RWPE1 (cell line): ENCODE measurements at regions not wholly inside any gene's neighbourhood (a gene's known extent, or its start where the extent isn't known, plus 50 kb on each side); places are given as distances from the start of the nearest gene placed in this dataset.

Source experiments
- CTCF ChIA-PET: fragments of 350-600 bp; sonication (Branson Sonifier 250); formaldehyde crosslinking; extraction: SDS; loops from one replicate; lab custom pipeline; 2021; lab: Yijun Ruan, JAX
- POLR2A ChIA-PET: fragments of 400-600 bp; formaldehyde crosslinking; extraction: SDS; loops from one replicate; lab custom pipeline; 2020; ENCODE audit warnings: antibody characterized with exemption; ENCODE audit not compliant: low non-redundant PET; lab: Yijun Ruan, JAX
- DNase-seq: peaks from one replicate; pipeline ENCODE4 v3.0.0; 2012; ENCODE audit warnings: low spot score
- H3K27ac ChIP-seq: fragments of 450-650 bp; 2 replicates; pipeline ENCODE4 v1.5.1; 2017
- TF ChIP-seq, protein P1 (sequence below): fragments of 450-650 bp; conservative IDR thresholded peaks from 2 replicates; pipeline ENCODE4 v1.5.1; 2017; ENCODE audit warnings: low read depth, mild to moderate bottlenecking

DNA sequence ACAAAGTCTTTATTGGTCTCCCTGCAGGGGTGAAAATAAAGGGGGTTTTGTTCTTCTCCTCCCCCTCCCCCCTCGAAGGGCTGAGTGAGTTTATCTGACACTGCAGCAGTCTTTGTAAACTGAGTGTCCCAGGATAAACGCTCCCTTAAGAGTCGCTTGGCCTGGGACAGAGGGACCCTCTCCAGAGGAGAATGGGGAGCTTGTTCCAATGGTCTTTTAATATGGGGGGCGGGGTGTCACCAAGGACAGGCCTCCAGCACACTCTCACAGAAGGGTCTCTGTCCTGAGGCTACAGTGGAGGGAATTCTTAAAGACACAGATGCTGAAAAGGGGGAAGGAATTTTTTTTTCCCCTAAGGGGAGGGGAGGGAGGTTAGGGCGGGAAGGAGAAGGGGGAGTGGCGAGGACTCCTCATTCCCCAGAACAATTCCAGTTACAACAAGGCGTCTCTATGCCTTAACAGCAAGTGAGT is 455.5 kb downstream of the SOX9 start:
- POLR2A ChIA-PET = no interaction called here
- CTCF ChIA-PET = no interaction called here
- no peak for DNase-seq
- H3K27ac ChIP-seq = peak overlapping the region; percentile 84
- TF ChIP-seq, protein P1, sequence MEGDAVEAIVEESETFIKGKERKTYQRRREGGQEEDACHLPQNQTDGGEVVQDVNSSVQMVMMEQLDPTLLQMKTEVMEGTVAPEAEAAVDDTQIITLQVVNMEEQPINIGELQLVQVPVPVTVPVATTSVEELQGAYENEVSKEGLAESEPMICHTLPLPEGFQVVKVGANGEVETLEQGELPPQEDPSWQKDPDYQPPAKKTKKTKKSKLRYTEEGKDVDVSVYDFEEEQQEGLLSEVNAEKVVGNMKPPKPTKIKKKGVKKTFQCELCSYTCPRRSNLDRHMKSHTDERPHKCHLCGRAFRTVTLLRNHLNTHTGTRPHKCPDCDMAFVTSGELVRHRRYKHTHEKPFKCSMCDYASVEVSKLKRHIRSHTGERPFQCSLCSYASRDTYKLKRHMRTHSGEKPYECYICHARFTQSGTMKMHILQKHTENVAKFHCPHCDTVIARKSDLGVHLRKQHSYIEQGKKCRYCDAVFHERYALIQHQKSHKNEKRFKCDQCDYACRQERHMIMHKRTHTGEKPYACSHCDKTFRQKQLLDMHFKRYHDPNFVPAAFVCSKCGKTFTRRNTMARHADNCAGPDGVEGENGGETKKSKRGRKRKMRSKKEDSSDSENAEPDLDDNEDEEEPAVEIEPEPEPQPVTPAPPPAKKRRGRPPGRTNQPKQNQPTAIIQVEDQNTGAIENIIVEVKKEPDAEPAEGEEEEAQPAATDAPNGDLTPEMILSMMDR = no peak

DNA sequence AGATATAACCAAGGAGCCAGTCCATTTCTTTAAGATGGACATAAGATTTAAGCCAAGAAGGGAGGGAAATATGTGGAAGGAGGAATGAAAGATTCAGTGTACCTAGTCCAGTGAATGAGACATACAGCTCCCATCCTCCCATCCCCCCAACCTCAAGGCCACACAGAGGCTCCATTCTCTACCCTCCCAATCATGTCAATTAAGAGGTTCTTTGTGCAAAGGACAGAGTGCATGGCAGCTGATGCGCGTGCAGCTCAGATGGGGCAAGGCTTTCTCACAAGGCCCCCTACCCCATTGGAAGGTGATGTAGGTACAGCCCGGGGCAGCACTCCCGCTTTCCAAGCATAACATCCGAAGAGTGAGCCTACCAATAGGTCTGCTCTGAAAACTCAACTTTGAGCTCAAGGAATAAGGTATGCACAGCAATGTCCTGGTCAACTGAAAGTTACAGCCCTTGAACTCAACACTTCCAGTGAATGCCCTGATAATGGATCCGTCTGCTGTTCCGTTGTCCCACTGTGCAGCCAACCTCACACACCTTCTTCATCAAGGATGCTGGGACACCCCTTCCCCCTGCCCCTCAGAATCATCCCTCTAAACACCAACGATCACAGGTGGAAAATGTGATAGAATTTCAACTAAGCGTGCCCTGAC is 458.1 kb downstream of the SOX9 start:
- CTCF ChIA-PET = interaction anchor here (0.5 kb wide), 1 partner anchor 131 kb away, joined by 3 read pairs; no protein-coding TSS in a partner anchor
- POLR2A ChIA-PET = no interaction called here
- TF ChIP-seq, protein P1 = no peak

DNA sequence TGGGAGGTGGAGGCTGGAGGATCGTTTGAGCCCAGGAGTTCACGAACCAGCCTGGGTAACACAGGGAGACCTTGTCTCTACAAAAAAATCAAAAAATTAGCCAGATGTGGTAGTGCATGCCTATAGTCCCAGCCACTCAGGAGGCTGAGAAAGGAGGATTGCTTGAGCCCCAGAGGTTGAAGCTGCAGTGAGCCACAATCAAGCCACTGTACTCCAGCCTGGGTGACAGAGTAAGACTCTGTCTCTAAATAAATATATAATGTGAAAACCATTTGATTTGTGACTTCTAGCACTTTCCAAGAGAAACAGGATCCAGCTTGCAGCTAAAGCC is 459.1 kb downstream of the SOX9 start:
- ChIA-PET CTCF (interaction anchor here (1.0 to 1.2 kb wide), 3 partner anchors 19 to 147 kb away, joined by 3 to 9 read pairs (median 3); no protein-coding TSS in a partner anchor), POLR2A (no interaction called here)
- peak overlapping the region; percentile 64 for H3K27ac ChIP-seq

More for the DNA sequence above, 458.1 kb downstream of the SOX9 start:
- no peak for DNase-seq
- H3K27ac ChIP-seq = peak overlapping the region; percentile 29

DNA sequence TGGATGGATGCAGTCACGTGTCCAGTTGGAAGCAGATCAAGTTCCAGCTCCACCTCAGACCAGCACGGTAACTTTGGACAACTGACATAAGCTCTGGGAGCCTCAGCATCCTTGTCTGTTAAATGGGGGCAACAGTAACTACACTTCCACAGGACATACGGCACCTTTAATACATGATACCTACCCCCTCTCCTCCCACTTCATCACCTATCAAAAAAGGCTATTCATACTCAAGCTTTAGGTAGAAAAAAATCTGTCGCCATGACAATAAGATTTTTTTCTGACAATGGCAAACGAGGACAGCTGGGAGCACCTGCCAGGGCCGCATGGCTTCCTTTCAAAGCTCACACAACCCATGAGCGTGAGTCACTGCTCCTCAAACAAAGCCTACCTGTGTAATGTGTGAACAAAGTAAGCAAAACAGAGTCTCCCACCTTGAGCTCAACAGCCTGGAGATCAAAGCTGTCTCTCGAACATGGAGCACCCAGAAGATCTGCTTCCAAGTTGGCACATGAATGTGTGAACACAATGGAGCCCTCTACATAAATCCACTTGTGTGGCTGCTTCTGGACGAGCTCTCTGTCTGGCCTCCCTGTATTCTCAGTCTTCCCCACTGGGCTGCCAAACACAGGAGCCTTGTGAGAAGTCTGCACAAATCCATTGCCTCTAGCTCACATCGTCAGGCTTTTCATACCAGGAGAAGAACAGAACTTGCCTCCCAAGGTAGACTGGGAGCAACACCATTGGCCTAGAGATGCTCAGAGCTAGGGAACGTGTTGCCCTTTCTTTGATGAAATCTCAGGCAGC is 459.7 kb downstream of the SOX9 start:
- POLR2A ChIA-PET = interaction anchor here (0.6 kb wide), 1 partner anchor 610 kb away, joined by 3 read pairs; no protein-coding TSS in a partner anchor
- CTCF ChIA-PET = interaction anchor here (0.6 to 1.2 kb wide), 7 partner anchors 11 to 648 kb away, joined by 3 to 9 read pairs (median 4); no protein-coding TSS in a partner anchor
- DNase-seq = peak; percentile 47
- H3K27ac ChIP-seq = peak overlapping the region; percentile 64
- TF ChIP-seq, protein P1 = no peak

More for the DNA sequence above, 459.1 kb downstream of the SOX9 start:
- no peak for DNase-seq
- TF ChIP-seq, protein P1 = no peak

DNA sequence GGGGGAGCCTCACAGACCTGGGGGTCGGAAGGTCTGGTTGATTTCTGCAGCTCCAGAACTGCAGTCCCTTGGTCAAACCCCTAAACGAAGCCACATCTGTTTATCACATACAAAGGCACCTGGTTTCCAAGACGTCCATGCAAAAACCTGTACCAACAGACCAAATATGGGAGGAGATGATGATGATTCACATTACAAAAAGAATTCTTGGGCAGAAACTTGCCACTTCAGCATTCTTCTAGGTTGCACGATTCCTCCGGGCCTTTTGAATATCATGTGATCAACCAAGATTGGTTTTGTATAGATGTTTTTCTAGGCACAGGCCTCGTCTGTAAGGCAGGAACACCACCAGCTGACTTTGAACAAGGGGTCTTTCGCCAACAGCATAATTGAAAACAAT is 466.3 kb downstream of the SOX9 start:
- CTCF ChIA-PET = interaction anchor here (0.5 to 2.0 kb wide), 4 partner anchors 16 to 634 kb away, joined by 3 to 9 read pairs (median 6); no protein-coding TSS in a partner anchor
- POLR2A ChIA-PET = interaction anchor here (0.5 kb wide), 1 partner anchor 746 kb away, joined by 4 read pairs; no protein-coding TSS in a partner anchor
- H3K27ac ChIP-seq = peak overlapping the region; percentile 98

More for the DNA sequence above, 466.3 kb downstream of the SOX9 start:
- DNase-seq = peak; percentile 72
- TF ChIP-seq, protein P1 = no peak
